Hindlimb muscle (tissue), 1 donor: ENCODE measurements at regions not wholly inside any gene's neighbourhood (a gene's known extent, or its start where the extent isn't known, plus 50 kb on each side); places are given as distances from the start of the nearest gene placed in this dataset.
"Not testable (repeated sequence)": the region's sequence is repeated elsewhere in the genome, so short reads cannot be mapped to it uniquely, and the experiment has no call there.

Source experiments
- DNase-seq: peaks from one replicate; pipeline ENCODE4 v3.0.0-alpha.2; 2013

DNA sequence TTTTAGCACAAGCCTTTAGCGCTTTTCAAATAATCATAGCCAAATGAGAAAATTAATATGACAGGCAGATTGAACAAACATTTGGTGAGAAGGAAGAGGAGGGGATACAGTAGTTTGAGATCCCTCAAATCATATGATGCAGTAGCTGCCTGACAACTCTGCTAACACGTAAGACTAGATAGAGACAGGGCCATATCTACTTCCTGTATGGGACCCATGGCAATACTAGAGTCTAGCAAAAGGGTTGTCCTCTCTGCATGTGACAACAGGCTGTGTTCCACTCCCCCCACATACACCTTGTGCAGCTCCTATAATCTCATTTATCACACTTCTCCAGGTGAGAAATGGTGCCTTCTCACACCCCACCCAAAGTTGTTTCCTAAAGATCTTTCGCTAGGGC lies 106.3 kb upstream of the NBPF26 start:
- DNase-seq, result not testable (repeated sequence)

DNA sequence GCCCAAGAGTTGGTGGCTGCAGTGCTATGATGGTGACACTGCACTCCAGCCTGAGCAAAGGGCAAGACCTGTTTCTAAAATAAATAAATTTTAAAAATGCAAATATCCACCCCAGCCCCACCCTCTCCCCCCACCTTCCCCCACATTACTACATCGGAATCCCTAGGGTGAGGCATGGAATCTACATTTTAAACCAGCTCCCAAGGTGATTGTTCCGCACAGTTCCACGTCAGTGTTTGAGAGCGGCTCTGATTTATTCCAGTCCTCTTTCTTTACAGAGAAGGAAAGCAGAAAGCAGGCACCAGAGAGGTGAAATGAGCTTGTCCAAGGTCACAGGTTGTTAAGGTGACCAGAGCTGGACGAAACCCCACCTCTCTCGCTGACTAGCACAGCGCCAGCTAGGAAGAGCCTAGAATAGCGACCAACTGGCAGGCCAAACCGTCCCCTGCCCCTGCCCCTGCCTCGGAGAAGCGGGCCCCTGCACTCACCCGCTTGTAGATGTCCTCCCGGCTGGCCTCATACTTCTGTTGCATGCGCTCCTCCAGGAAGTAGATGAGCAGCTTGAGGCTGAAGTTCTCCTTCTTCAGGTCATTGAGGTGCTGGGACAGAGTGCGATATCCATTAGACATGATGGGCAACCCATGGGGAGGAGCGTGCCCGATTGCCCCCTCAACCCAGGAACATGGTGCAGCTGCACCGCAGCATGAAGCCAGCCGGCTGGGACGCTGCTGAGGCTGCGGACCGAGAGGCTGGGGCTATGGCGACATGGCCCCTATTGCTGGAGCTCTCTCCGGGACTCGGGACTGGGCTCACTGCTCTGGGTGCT lies 103.7 kb upstream of the NBPF26 start:
- DNase-seq, result not testable (repeated sequence)

DNA sequence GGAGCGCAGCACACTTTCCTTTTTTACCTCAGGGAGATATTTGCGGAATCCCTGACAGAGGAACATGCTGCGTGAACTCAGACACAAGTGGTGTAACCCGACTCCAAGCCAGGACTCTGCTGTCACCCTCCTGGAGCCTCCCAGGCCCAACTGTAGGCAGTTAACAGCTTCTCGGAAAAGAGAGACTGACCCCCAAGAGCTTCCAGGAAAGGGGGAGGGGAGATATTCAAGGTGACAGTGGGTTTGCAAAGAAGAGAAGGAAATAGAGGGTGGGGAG lies 103.1 kb upstream of the NBPF26 start:
- DNase-seq, result not testable (repeated sequence)

- not testable (repeated sequence) for DNase-seq
Observed at GRCh38 chr1:120621278-120621677, 102.5 kb upstream of the NBPF26 start.

- DNase-seq, result not testable (repeated sequence)
Observed at GRCh38 chr1:120623539-120623938, 100.2 kb upstream of the NBPF26 start.

GRCh38 chr1:120624565-120625064 lies 99.1 kb upstream of the NBPF26 start:
- not testable (repeated sequence) for DNase-seq

GRCh38 chr1:120629832-120630455 lies 93.8 kb upstream of the NBPF26 start:
- not testable (repeated sequence) for DNase-seq

GRCh38 chr1:120634816-120635806 lies 88.6 kb upstream of the NBPF26 start:
- not testable (repeated sequence) for DNase-seq

- DNase-seq, result not testable (repeated sequence)
Observed at GRCh38 chr1:120640261-120641013, 83.3 kb upstream of the NBPF26 start.

GRCh38 chr1:120641014-120641302 lies 82.8 kb upstream of the NBPF26 start:
- DNase-seq, result not testable (repeated sequence)

GRCh38 chr1:120647182-120647581 lies 76.6 kb upstream of the NBPF26 start:
- DNase-seq, result not testable (repeated sequence)

GRCh38 chr1:120648915-120649623 lies 74.7 kb upstream of the NBPF26 start:
- not testable (repeated sequence) for DNase-seq

- DNase-seq, result not testable (repeated sequence)
Observed at GRCh38 chr1:120649730-120650129, 74.0 kb upstream of the NBPF26 start.

GRCh38 chr1:120654114-120654513 lies 69.6 kb upstream of the NBPF26 start:
- not testable (repeated sequence) for DNase-seq

DNA sequence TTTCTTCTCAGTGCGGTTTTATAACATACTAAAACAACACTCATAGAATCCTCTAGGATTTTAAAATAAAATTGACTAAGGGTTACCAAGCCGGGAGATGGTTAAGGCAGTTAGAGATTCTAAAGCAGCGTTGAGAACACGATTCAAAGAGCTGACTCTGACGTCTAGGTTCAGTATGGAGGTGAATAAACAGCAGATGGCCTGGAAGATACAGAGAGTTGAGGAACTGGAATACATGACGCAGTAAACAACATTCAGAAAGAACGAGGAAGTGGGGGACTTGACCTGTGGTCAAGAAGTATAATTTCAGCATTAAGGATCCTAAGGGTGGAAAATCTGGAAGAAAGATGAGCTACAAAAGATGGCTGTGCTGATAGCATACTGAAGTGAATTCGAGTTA lies 68.4 kb upstream of the NBPF26 start:
- not testable (repeated sequence) for DNase-seq

GRCh38 chr1:120656116-120656515 lies 67.6 kb upstream of the NBPF26 start:
- not testable (repeated sequence) for DNase-seq

- not testable (repeated sequence) for DNase-seq
Observed at GRCh38 chr1:120657804-120658203, 65.9 kb upstream of the NBPF26 start.

- not testable (repeated sequence) for DNase-seq
Observed at GRCh38 chr1:120658622-120659021, 65.1 kb upstream of the NBPF26 start.

- DNase-seq, result not testable (repeated sequence)
Observed at GRCh38 chr1:120659133-120659532, 64.6 kb upstream of the NBPF26 start.

DNA sequence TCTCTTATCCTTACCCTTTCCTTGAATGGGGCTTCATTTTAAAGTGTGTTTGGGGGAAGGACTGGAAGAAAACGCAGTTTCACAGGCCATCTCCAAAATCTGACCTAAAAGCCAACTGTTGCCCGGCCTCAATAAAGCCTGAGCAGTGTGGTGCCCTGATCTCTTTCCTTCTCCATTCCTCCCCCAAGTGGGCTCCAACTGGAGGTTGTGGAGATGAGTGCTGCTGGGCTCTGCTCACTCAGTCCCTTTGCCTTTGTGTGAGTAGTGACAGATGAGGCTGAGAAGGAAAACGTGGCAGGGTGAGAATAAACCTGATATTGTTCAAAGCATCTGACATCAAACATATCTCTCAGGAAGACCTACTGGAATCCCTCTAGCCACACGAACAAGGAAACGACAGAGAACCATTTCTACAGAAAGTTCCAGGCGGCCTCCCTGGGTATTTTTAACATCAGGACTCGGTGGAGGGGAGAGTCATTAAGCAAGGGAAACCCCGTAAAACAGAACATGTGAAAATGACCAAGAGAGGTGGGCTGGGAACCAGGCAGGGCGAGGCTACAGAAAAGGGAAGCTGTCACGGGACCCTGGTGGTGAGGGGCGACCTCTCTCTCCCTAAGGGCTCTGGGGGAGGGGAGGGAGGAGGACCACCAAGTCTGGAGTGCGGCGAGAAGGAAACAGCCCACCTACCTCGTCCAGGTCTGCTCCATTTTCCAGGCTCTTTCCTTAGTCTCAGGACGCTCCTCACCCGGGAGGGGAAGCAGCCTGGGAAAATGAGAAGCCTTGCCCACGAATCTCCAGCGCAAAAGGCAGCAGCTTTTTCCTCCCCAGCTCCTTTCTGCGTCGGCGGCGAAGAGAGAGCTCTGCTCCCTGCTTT lies 59.1 kb upstream of the NBPF26 start:
- DNase-seq, result not testable (repeated sequence)
